B cell (primary cell): ENCODE measurements at regions not wholly inside any gene's neighbourhood (a gene's known extent, or its start where the extent isn't known, plus 50 kb on each side); places are given as distances from the start of the nearest gene placed in this dataset.

Experiments used
- CTCF ChIP-seq: fragments of 200-600 bp; IDR thresholded peaks from one replicate; pipeline ENCODE4 v1.8.0; 2022; ENCODE audit warnings: antibody characterized with exemption, mild to moderate bottlenecking
- EZH2 ChIP-seq: IDR thresholded peaks from 2 replicates; pipeline ENCODE4 v1.6.1; 2012; ENCODE audit warnings: borderline replicate concordance, low read depth, mild to moderate bottlenecking, moderate library complexity, low read length; ENCODE audit not compliant: insufficient read depth, poor library complexity, severe bottlenecking

DNA sequence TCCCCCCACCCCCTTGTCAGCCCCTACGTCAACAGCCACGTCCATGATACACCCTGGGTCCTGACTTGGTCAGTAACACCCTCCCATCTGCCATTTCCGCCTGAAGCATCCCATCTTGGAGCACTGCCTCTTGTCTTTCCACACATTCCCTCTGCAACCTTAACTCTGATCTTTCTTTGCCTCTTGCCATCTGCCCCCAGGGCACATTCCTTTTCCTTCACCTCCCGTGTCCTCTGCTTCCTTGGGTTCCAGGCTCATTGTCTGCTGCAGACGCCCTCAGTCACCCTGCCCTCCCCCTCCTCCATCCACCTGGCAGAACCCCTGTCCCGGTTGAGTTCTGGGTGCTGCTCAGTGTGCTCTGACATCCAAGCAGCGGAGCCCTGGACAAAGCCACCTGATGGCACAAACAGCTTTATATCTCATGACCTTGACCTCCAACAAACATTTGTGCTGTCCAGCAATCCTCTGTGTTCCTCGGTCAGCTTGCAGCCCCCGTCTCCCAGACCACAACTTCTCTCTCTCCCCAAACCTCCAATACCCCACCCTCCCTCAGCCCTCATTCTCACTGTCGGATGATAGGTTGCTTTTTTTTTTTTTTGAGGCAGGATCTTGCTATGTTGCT lies 97.7 kb upstream of the IER5L start:
- TF ChIP-seq CTCF (no peak), EZH2 (no peak)
